NCI-H524 treated with DMSO at 0.1 percent for 48 hours (cell line): ENCODE measurements at regions not wholly inside any gene's neighbourhood (a gene's known extent, or its start where the extent isn't known, plus 50 kb on each side); places are given as distances from the start of the nearest gene placed in this dataset.
"Not testable (repeated sequence)": the region's sequence is repeated elsewhere in the genome, so short reads cannot be mapped to it uniquely, and the experiment has no call there.

ENCODE experiments used
- DNase-seq: peaks from one replicate; lab custom pipeline; 2025; lab: John Stamatoyannopoulos, UW

- DNase-seq: no peak
Measured at GRCh38 chr10:44278837-44279324, 106.0 kb downstream of the CXCL12 start.

GRCh38 chr10:44268435-44268948 lies 116.4 kb downstream of the CXCL12 start:
- not testable (repeated sequence) for DNase-seq

GRCh38 chr10:44267007-44267406 lies 117.9 kb downstream of the CXCL12 start:
- no peak for DNase-seq

- DNase-seq: no peak
Measured at GRCh38 chr10:44264244-44264643, 120.7 kb downstream of the CXCL12 start.

- DNase-seq: no peak
Measured at GRCh38 chr10:44263771-44264170, 121.1 kb downstream of the CXCL12 start.

GRCh38 chr10:44262551-44263251 lies 122.2 kb downstream of the CXCL12 start:
- no peak for DNase-seq

GRCh38 chr10:44261710-44262455 lies 123.0 kb downstream of the CXCL12 start:
- no peak for DNase-seq

GRCh38 chr10:44261296-44261695 lies 123.6 kb downstream of the CXCL12 start:
- no peak for DNase-seq

- no peak for DNase-seq
Measured at GRCh38 chr10:44260286-44260928, 124.5 kb downstream of the CXCL12 start.

- no peak for DNase-seq
Measured at GRCh38 chr10:44259090-44259874, 125.6 kb downstream of the CXCL12 start.

- DNase-seq: no peak
Measured at GRCh38 chr10:44258460-44259089, 126.3 kb downstream of the CXCL12 start.

- DNase-seq: no peak
Measured at GRCh38 chr10:44258019-44258418, 126.9 kb downstream of the CXCL12 start.

- DNase-seq: no peak
Measured at GRCh38 chr10:44253769-44254462, 131.0 kb downstream of the CXCL12 start.

- not testable (repeated sequence) for DNase-seq
Measured at GRCh38 chr10:44252631-44253030, 132.3 kb downstream of the CXCL12 start.

GRCh38 chr10:44249933-44250332 lies 135.0 kb downstream of the CXCL12 start:
- not testable (repeated sequence) for DNase-seq

- DNase-seq: no peak
Measured at GRCh38 chr10:44249490-44249889, 135.4 kb downstream of the CXCL12 start.

GRCh38 chr10:44246700-44247099 lies 138.2 kb downstream of the CXCL12 start:
- not testable (repeated sequence) for DNase-seq

- DNase-seq: not testable (repeated sequence)
Measured at GRCh38 chr10:44246287-44246686, 138.6 kb downstream of the CXCL12 start.

- DNase-seq: no peak
Measured at GRCh38 chr10:44245601-44245938, 139.3 kb downstream of the CXCL12 start.

- no peak for DNase-seq
Measured at GRCh38 chr10:44244745-44245600, 139.9 kb downstream of the CXCL12 start.
